SK-N-SH (cell line): ENCODE measurements at regions not wholly inside any gene's neighbourhood (a gene's known extent, or its start where the extent isn't known, plus 50 kb on each side); places are given as distances from the start of the nearest gene placed in this dataset.

Experiments used
- CTCF ChIA-PET: fragments of 300-600, 350-600 bp; formaldehyde crosslinking; extraction: SDS; loops from one replicate; lab custom pipeline; 2021; lab: Yijun Ruan, JAX
- POLR2A ChIA-PET: fragments of 350-600 bp; sonication (Branson Sonifier 250); formaldehyde crosslinking; extraction: SDS; loops from one replicate; lab custom pipeline; 2020; ENCODE audit warnings: antibody characterized with exemption, inconsistent platforms; lab: Yijun Ruan, JAX
- DNase-seq: peaks from one replicate; pipeline ENCODE4 v3.0.0; 2012
- H2AFZ ChIP-seq: fragments of 200-600 bp; sonication (generic); 2 replicates; pipeline ENCODE4 v1.8.1; 2016; ENCODE audit warnings: antibody characterized with exemption, mild to moderate bottlenecking, low read depth
- H3F3A ChIP-seq: fragments of 200-600 bp; sonication (generic); replicated peaks from 2 replicates; pipeline ENCODE3; 2016; ENCODE audit warnings: antibody characterized with exemption, mild to moderate bottlenecking; ENCODE audit not compliant: insufficient read depth
- H3K27ac ChIP-seq, 2 experiments: fragments of 200-500 bp in 1 of 2; fragments of 200-600 bp in 1 of 2; sonication (Bioruptor generic) in 1 of 2; sonication (generic), shearing (Covaris generic) in 1 of 2; 2 replicates each; pipeline versions ENCODE4 v1.5.1 to v1.6.1; 2014 to 2016; ENCODE audit warnings: low read depth in 2 of 2, inconsistent platforms in 1 of 2, low read length in 1 of 2, mild to moderate bottlenecking in 1 of 2, mixed read lengths in 1 of 2
- H3K27me3 ChIP-seq: fragments of 200-600 bp; sonication (generic), shearing (Covaris generic); 2 replicates; pipeline ENCODE4 v1.6.1; 2016; ENCODE audit warnings: mixed run types; ENCODE audit not compliant: insufficient read depth
- H3K36me3 ChIP-seq, 2 experiments: fragments of 200-500 bp in 1 of 2; fragments of 200-600 bp in 1 of 2; sonication (Bioruptor generic) in 1 of 2; sonication (generic) in 1 of 2; replicated peaks in 1 of 2; 2 replicates each; pipeline versions ENCODE3 to v1.5.1; 2014 to 2016; ENCODE audit warnings: low read length in 1 of 2, mild to moderate bottlenecking in 1 of 2; ENCODE audit not compliant: insufficient read depth in 2 of 2, control insufficient read depth in 1 of 2
- H3K4me1 ChIP-seq, 2 experiments: fragments of 200-500 bp in 1 of 2; fragments of 200-600 bp in 1 of 2; sonication (Bioruptor generic) in 1 of 2; sonication (generic), shearing (Covaris generic) in 1 of 2; 2 replicates each; pipeline versions ENCODE4 v1.5.1 to v1.6.1; 2014 to 2016; ENCODE audit warnings: low read depth in 1 of 2, low read length in 1 of 2, mixed run types in 1 of 2; ENCODE audit not compliant: insufficient read depth in 2 of 2, control insufficient read depth in 1 of 2
- H3K4me2 ChIP-seq: fragments of 200-600 bp; sonication (generic), shearing (Covaris generic); 2 replicates; pipeline ENCODE4 v1.6.1; 2017; ENCODE audit warnings: mixed run types
- H3K4me3 ChIP-seq, 2 experiments: fragments of 200-500 bp in 1 of 2; fragments of 200-600 bp in 1 of 2; sonication (Bioruptor generic) in 1 of 2; sonication (generic), shearing (Covaris generic) in 1 of 2; 2 replicates each; pipeline versions ENCODE4 v1.5.1 to v1.8.1; 2014 to 2016; ENCODE audit warnings: low read depth in 2 of 2, inconsistent platforms in 1 of 2, low read length in 1 of 2, mild to moderate bottlenecking in 1 of 2, mixed read lengths in 1 of 2, moderate library complexity in 1 of 2
- H3K79me2 ChIP-seq: fragments of 200-600 bp; sonication (generic); 2 replicates; pipeline ENCODE4 v1.8.1; 2017; ENCODE audit warnings: mild to moderate bottlenecking; ENCODE audit not compliant: insufficient read depth
- H3K9ac ChIP-seq: fragments of 200-600 bp; sonication (generic); 2 replicates; pipeline ENCODE4 v1.6.1; 2017; ENCODE audit warnings: mixed run types
- H3K9me2 ChIP-seq: fragments of 200-600 bp; sonication (generic); 2 replicates; pipeline ENCODE4 v1.6.1; 2017; ENCODE audit warnings: mixed run types
- H3K9me3 ChIP-seq: fragments of 200-600 bp; sonication (generic); 2 replicates; pipeline ENCODE4 v1.6.1; 2017; ENCODE audit warnings: mixed run types, mild to moderate bottlenecking, moderate library complexity
- H4K20me1 ChIP-seq: fragments of 200-600 bp; sonication (generic); 2 replicates; pipeline ENCODE4 v1.6.1; 2017; ENCODE audit warnings: mild to moderate bottlenecking, mixed run types; ENCODE audit not compliant: insufficient read depth
- ELF1 ChIP-seq: IDR thresholded peaks from 2 replicates; pipeline ENCODE4 v1.4.0; 2012
- FOSL2 ChIP-seq: IDR thresholded peaks from 2 replicates; pipeline ENCODE4 v1.4.0; 2012; ENCODE audit warnings: low read depth, mild to moderate bottlenecking, moderate library complexity, borderline replicate concordance
- FOXJ3 ChIP-seq: sonication (generic); formaldehyde crosslinking; IDR thresholded peaks from 2 replicates; pipeline ENCODE4 v1.5.1; 2020; ENCODE audit warnings: mild to moderate bottlenecking, missing genetic modification reagents
- GABPA ChIP-seq: IDR thresholded peaks from 2 replicates; pipeline ENCODE4 v1.4.0; 2012; ENCODE audit warnings: low read depth, mild to moderate bottlenecking
- MEF2A ChIP-seq: IDR thresholded peaks from 2 replicates; pipeline ENCODE4 v1.4.0; 2012; ENCODE audit warnings: low read depth, borderline replicate concordance
- MXI1 ChIP-seq: IDR thresholded peaks from 2 replicates; pipeline ENCODE4 v1.6.1; 2012; ENCODE audit warnings: mild to moderate bottlenecking, low read depth, low read length, improper control_type of control experiment
- NRF1 ChIP-seq: IDR thresholded peaks from 2 replicates; pipeline ENCODE4 v1.6.1; 2012; ENCODE audit warnings: low read depth, mild to moderate bottlenecking, low read length
- POLR2AphosphoS5 ChIP-seq: IDR thresholded peaks from 2 replicates; pipeline ENCODE4 v1.6.1; 2012; ENCODE audit warnings: low read depth, low read length
- RAD21 ChIP-seq: IDR thresholded peaks from 2 replicates; pipeline ENCODE4 v1.6.1; 2012; ENCODE audit warnings: mild to moderate bottlenecking, low read length
- REST ChIP-seq: IDR thresholded peaks from 2 replicates; pipeline ENCODE4 v1.6.1; 2012; ENCODE audit warnings: mild to moderate bottlenecking, low read depth, low read length, moderate library complexity
- RFX5 ChIP-seq: IDR thresholded peaks from 2 replicates; pipeline ENCODE4 v1.6.1; 2012; ENCODE audit warnings: mild to moderate bottlenecking, improper control_type of control experiment, low read length
- RXRA ChIP-seq: IDR thresholded peaks from 2 replicates; pipeline ENCODE4 v1.4.0; 2012; ENCODE audit warnings: low read depth, mild to moderate bottlenecking, borderline replicate concordance
- SIN3A ChIP-seq: IDR thresholded peaks from 2 replicates; pipeline ENCODE4 v1.6.1; 2012; ENCODE audit warnings: low read depth, mild to moderate bottlenecking, low read length, moderate library complexity, borderline replicate concordance
- SMC3 ChIP-seq: IDR thresholded peaks from 2 replicates; pipeline ENCODE4 v1.6.1; 2012; ENCODE audit warnings: low read depth, low read length, improper control_type of control experiment
- TAF1 ChIP-seq: IDR thresholded peaks from 2 replicates; pipeline ENCODE4 v1.6.1; 2012; ENCODE audit warnings: low read depth, mild to moderate bottlenecking, low read length, moderate library complexity, borderline replicate concordance
- TCF12 ChIP-seq: IDR thresholded peaks from 2 replicates; pipeline ENCODE4 v1.4.0; 2012
- YY1 ChIP-seq: IDR thresholded peaks from 2 replicates; pipeline ENCODE4 v1.4.0; 2012; ENCODE audit warnings: low read depth, mild to moderate bottlenecking
- WGBS: methylation state at CpG from one replicate; pipeline ENCODE4 v1.1.6; 2017; ENCODE audit warnings: low lambda C conversion rate; 5-methylcytosine and 5-hydroxymethylcytosine counted together
- TF ChIP-seq, protein P1 (sequence below): IDR thresholded peaks from 2 replicates; pipeline ENCODE4; 2012
- TF ChIP-seq, protein P2 (sequence below): IDR thresholded peaks from 2 replicates; pipeline ENCODE4 v1.4.0; 2012; ENCODE audit warnings: low read depth, borderline replicate concordance
- TF ChIP-seq, protein P3 (sequence below): IDR thresholded peaks from 2 replicates; pipeline ENCODE4 v1.4.0; 2012; ENCODE audit warnings: low read depth, borderline replicate concordance

DNA sequence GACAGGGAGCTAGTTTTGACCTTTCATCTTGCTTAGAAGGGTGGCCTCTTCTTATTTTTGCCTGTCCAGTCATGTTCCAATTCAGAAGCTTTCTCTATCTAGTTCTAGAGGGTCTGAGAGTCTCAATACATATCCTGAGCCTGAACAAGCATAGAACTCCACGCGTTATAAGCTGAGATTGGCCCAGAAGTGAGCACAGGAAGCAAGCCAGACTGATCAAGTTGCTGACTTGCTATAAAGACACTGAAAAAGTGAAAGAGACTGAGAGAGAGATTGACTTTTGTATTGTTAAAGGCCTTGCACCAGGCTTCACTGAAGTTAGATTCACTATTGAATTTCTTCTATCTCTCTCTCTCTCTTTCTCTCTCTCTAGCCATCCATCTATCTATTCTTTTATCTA lies 142.7 kb upstream of the DOCK10 start (continued):
- TF ChIP-seq, protein P1, sequence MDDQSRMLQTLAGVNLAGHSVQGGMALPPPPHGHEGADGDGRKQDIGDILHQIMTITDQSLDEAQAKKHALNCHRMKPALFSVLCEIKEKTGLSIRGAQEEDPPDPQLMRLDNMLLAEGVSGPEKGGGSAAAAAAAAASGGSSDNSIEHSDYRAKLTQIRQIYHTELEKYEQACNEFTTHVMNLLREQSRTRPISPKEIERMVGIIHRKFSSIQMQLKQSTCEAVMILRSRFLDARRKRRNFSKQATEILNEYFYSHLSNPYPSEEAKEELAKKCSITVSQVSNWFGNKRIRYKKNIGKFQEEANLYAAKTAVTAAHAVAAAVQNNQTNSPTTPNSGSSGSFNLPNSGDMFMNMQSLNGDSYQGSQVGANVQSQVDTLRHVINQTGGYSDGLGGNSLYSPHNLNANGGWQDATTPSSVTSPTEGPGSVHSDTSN: no peak
- TF ChIP-seq POLR2AphosphoS5: no peak
- no peak for TF ChIP-seq RAD21
- TF ChIP-seq SIN3A: no peak
- TF ChIP-seq MXI1: no peak
- TF ChIP-seq, protein P2, sequence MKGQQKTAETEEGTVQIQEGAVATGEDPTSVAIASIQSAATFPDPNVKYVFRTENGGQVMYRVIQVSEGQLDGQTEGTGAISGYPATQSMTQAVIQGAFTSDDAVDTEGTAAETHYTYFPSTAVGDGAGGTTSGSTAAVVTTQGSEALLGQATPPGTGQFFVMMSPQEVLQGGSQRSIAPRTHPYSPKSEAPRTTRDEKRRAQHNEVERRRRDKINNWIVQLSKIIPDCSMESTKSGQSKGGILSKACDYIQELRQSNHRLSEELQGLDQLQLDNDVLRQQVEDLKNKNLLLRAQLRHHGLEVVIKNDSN: no peak
- no peak for TF ChIP-seq REST
- TF ChIP-seq ELF1: no peak
- TF ChIP-seq, all 33 proteins: peak for 0

GRCh38 chr2:225182126-225182525 lies 139.9 kb upstream of the DOCK10 start:
- H4K20me1 ChIP-seq: no peaks in the 10 kb centered on the region
- H3F3A ChIP-seq: no peaks in the 10 kb centered on the region
- no peaks in the 10 kb centered on the region; a peak in 1 of 4 replicates for H3K4me1 ChIP-seq
- H2AFZ ChIP-seq: no peak overlapping the region
- no peak overlapping the region for H3K27ac ChIP-seq
- H3K79me2 ChIP-seq: no peaks in the 10 kb centered on the region
- no peaks in the 10 kb centered on the region for H3K9me2 ChIP-seq
- H3K9me3 ChIP-seq: no peaks in the 10 kb centered on the region
- H3K27me3 ChIP-seq: no peaks in the 10 kb centered on the region
- POLR2A ChIA-PET: interaction anchor here (0.7 kb wide), 1 partner anchor 11 kb away, joined by 3 read pairs; no protein-coding TSS in a partner anchor
- no peak overlapping the region for H3K4me3 ChIP-seq
- no peak overlapping the region for H3K4me2 ChIP-seq
- CTCF ChIA-PET: interaction anchor here (1.1 kb wide), 1 partner anchor 1618 kb away, joined by 3 read pairs; no protein-coding TSS in a partner anchor
- TF ChIP-seq YY1 (no peak), TCF12 (no peak), GABPA (no peak), TAF1 (no peak), NRF1 (no peak), SMC3 (no peak), MEF2A (no peak), SIN3A (no peak), RXRA (no peak), FOSL2 (no peak), RFX5 (no peak), FOXJ3 (CRISPR knock-in tag) (no peak)
- TF ChIP-seq, protein P3, sequence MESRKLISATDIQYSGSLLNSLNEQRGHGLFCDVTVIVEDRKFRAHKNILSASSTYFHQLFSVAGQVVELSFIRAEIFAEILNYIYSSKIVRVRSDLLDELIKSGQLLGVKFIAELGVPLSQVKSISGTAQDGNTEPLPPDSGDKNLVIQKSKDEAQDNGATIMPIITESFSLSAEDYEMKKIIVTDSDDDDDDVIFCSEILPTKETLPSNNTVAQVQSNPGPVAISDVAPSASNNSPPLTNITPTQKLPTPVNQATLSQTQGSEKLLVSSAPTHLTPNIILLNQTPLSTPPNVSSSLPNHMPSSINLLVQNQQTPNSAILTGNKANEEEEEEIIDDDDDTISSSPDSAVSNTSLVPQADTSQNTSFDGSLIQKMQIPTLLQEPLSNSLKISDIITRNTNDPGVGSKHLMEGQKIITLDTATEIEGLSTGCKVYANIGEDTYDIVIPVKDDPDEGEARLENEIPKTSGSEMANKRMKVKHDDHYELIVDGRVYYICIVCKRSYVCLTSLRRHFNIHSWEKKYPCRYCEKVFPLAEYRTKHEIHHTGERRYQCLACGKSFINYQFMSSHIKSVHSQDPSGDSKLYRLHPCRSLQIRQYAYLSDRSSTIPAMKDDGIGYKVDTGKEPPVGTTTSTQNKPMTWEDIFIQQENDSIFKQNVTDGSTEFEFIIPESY: no peak
- no peaks in the 10 kb centered on the region for H3K36me3 ChIP-seq
- no peak for DNase-seq
- WGBS: 100% methylated on average over 1 of the region's 1 CpG
- H3K9ac ChIP-seq: no peak overlapping the region
